NCI-H2107 treated with DMSO at 0.1 percent for 48 hours (cell line): ENCODE measurements at regions not wholly inside any gene's neighbourhood (a gene's known extent, or its start where the extent isn't known, plus 50 kb on each side); places are given as distances from the start of the nearest gene placed in this dataset.

ENCODE experiments used
- DNase-seq: peaks from one replicate; lab custom pipeline; 2025; ENCODE audit not compliant: unreplicated experiment; lab: John Stamatoyannopoulos, UW

DNA sequence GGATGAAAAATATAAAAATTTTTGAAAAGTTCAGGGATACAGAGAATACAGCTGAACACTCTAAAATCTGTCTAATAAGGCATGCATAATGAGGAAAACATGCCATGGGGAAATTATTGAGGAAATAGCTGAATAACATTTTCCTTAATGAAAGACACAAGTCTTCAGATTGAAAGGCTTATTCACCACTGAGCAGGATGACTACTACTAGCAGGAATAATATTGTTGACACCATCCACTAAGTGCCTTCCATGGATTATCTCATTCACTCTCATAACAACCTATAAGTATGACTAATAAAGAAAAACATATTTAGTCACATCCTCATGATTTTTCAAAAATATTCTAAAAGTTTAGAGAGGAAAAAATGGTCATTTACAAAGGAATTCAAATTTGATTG is 96.7 kb upstream of the FER start:
- DNase-seq = no peak

DNA sequence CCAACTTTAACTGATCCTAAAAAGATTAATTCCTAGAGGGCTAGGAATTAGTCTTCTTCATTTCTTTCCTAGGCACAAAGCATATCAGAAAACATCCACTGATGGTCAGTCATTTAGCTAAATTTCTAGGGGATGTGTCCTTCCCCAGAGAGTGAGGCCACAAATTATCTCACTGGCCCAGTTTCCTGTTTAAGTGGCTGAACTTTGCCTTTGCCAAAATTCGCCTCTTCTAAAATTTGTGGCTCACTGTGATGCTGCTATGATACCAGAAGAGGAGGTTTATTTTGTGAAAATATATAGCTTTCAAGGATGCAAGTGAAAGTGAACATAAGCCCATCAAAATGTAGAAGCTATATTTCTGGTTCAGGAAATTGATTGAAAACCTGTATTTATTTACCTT is 98.1 kb upstream of the FER start:
- no peak for DNase-seq

DNA sequence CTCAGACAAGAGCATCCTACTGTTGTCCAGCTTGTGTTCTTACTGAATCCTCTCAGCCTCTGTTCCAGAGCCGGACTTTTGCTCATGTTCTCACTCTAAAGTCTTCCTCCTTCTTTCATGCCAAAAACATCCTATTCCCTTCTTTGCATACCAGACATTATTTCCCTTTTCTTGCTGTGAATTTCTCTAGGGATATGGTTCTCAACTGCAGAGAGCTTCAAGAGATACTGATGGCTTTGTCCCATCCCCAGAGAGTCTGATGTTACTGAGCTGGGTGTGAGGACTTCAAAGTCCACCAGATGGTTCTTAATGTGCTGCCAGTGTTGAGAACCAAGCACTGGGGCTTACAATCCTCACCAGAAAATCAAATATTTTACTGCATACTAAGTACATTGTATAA is 98.6 kb upstream of the FER start:
- no peak for DNase-seq

DNA sequence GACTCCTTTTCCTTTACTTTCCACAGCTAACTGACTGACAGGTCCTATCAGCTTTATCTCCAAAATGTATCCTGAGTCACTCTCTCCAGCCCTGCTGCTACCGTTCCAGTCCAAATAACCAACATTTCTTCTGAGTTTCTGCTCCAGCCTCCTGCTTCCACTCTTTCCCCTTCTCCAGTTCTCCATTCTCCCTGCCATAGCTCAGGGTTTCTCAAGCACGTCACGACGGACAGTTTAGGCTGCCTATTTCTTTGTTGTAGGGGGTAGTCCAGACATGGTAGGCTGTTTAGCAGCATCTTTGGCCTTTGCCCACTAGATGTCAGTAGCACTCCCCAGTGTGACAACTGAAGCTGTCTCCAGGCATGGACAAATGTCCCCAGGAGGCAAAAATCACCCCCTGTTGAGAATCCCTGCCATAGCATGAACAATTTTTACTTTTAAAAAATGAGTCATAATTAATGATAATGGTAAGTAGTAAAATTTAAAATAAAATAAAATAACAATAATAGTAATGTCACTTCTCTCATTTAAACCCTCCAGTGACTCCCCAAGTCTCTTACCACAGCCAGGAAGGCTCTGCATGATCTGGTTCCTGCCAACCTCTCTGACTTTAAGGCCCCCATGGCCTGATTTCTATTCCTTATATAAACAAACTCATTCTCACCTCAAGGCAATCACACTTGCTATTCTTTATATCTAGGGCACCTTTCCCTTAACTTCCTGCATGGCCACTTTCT is 105.4 kb upstream of the FER start:
- DNase-seq = peak; percentile 24

DNA sequence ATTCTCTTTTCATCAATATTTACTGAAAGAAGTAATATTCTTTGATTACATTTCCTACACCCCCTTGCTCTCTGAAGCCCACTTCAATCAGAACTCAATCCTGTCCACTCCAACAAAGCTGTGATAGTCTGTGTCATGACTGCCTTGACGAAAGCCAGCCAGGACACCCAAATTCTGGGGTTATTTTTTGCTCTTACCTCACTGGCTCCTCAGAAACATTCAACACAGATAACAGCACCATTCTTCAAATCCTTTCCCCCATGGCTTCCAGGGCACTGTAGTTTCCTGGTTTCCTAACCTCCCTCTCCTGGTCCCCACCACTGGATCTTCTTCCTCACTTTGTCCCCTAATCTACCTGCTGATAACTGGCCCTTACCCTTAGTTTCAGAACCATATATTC is 106.1 kb upstream of the FER start:
- DNase-seq = no peak

DNA sequence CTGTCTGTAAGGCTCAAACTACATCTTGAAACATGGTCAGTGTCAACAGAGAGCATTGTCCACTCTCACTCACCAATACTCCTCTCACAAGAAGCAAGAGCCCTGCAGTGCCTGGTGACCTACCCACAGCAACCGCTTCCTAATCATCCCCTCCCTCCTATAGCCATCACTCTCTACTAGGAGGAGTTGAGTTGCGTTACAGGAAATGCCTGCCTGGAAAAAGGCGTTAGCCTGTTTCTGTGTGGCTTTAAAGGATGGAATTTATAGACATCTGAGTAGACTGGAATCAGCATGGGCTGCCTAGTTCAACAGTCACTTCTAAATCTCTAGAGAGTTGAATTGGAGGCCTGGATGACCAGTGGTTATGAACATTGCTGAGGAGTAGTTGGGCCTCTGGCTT is 108.3 kb upstream of the FER start:
- no peak for DNase-seq

DNA sequence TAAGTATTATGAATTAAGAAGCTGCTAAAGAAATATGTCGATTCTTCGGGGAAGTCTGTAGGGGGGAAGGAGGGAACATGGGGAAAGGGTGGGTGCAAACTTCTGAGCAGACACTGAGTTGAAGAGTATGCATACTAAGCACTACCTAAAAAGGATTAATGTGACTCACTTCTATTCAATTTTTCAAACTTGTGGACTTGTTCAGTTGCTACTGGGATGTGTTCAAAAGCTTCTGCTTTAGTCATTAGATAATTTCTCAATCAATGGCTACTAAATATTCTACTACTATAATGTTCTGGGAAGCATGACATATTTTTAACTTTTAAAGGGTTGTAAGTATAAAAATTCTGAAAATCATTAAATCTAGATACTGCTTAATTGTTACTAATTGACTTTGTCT is 109.7 kb upstream of the FER start:
- DNase-seq = no peak

DNA sequence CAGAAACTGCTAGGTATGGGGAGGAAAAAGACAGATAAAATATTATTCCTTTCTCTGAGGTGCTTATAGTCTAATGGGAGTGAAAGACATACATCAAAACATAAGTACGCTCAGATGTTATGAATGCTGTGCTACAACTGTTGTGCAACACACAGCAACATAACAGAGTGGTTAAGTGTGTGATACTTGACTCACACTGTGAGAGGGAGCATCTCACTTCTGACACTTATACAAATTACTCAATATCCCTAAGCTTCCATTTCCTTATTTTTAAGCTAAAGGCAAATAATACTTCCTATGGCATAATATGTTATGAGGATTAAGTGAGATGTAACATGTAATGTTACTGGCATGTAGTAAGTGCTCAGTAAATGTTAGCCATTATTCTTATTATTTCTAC is 110.6 kb upstream of the FER start:
- DNase-seq = no peak

DNA sequence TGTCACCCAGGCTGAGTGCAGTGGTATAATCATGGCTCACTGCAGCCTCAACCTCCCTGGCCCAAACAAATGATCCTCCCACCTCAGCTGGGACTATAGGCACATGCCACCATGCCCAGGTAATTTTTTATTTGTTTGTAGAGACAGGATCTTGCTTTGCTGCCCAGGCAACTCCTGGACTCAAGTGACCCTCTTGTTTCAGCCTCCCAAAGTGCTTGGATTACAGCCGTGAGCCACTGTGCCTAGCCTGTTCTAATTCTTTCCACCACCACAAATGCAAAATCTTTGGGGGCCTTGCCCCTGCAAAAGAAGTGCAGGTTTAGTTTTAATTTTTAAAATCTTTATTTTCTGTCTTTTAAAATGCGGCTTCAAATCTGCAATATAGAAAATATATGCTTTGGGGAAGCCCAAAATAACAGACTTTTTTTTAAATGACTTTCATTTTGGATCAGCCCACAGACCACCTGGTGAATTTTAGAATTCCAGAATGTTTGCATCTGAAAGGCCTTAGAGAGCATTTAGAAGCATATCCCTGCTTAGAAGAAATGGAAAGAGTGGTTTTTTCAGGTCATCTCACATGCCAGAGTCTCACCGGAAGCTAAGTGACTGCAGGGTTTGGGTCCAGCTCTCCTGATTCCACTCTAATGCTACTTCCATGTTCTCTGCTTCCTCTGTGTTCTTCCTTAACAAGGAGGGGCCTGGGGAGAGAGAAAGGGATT is 111.4 kb upstream of the FER start:
- DNase-seq = no peak

DNA sequence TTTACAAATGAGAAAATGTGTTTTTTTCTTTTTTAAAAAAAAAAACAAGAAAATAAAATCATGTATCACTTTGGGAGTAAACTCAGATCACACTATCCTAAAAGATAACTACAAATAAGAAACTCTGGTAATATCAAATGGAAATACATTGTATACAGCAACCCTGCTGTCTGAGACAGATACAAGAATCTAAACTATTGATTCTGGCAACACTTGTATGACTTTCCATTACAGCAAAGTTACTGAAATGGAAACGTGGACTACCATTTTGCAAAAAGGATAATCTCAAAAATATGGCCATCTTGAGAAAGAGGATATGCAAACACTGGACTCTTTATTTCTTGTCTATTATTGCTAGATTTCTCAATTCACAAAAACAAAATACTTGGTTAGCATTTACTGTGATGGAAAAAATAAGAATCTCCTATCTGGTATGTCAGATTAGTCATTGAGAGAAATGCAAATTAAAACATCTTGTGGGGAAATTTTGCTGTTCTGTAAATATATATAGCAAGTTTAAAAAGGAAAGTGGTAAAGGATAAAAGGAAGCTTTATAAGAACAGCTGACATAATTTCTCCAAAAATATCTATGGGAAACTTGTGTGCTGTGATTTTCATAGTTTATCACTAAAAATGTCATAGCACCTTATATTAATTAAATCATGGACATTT is 112.9 kb upstream of the FER start:
- no peak for DNase-seq

DNA sequence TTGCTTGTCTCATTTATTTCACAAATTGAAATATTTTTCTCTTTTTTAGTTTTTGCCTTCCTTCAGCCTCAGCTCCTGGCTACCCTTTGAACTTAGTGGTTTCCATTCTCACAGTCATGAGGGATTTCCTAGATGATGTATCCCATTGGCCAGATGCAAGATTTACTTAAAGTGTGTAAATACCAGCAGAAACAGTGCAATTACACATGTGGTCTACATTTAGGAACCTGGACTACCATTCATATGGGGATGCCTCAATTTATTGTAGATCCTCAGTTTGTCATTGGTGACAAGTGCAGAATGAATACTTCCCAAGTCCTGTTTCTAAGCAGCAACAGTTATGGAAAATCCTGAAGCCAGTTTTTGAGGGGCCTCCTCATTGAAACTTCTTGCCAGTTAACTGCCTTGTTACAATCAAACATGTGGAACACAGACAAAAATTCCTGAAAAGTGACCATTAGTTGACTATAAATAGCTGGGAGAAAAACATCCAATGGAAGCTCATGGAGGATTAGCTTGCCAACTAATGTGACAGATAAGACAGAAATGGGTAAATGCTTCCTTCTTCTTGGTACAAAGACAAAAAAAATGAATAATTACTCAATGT is 113.6 kb upstream of the FER start:
- no peak for DNase-seq

DNA sequence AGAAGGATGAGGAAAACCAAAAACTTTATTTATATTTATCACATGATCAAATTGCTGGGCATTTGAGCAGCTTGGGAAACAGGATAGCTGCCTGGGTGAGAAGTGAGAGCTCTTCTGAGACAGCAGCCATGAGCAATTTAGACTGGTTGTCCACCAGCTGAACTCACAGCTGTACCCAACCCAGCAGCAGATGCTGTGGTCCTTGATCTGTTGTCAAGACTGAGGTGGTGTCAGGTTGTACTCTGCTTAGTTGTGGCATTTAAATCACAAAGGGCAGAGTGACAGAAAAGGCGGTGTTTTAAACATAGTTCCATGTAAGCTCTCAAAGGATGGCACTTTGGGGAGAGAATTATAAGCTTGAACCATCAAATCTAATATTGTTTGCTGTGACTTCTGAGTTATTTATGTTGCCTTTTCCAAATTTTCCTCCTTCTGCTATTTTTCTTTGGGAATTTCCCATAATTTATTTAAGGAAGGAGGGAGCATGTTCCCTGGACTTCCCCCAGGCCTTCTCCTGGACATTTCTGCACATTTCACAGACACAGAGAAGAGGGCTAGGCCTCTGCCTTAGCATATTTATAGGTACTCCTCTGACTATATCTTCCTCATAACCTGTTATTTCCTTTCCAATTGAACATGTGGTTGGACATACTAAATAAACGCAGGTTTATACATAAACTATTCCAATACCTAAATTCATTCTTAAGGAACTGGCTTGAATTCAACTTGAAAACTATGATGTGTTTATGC is 117.7 kb upstream of the FER start:
- no peak for DNase-seq

DNA sequence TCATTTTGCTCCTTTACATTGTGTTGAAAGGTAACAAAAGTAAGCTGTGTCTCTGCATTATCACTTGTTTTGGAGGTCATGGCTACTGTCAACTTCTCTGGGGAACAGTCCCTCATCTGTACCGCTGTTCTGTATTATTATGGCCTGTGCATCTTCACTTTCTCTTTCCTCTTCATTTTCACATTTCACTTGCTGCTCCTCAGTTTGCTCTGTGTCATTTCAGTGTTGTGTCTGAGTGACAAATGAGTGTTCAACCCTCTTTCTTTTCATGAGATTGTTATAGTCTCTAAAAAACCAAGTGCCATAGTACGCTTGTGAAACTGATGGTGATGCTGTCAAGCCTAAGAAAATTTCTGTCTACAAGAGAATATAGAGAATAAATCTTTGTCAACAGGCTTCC is 122.0 kb upstream of the FER start:
- DNase-seq = no peak

DNA sequence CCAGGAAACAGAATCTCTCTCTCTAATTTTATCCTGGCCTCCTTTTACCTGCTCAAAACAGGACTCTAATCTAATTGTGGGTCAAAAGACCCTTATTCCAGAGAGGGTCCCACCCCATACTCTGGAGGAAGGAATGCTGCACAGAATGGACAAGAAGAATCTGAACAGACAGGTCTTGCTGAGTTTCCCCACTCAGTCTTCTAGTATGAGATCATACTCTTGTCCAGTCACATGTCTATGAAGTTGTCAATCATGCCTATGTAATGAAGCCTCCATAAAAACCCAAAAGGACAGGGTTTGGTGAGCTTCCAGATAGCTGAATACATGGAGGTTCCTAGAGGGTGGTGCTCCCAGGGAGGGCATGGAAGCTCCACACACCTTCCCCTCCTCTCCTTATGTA is 123.9 kb upstream of the FER start:
- DNase-seq = no peak

DNA sequence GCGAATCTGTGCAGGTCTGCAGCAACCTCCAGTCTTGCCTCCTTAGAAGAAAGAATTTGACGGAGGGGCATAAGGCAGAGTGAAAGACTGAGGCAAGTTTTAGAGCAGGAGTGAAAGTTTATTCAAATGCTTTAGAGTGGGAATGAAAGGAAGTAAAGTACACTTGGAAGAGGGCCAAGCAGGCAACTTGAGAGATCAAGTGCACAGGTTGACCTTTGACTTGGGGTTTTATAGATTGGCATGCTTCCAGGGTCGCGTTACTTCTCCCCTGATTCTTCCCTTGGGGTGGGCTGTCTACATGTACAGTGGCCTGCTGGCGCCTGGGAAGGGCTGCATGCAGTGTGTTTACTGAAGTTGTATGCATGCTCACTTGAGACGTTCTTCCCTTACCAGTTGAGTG is 127.2 kb upstream of the FER start:
- DNase-seq = no peak

DNA sequence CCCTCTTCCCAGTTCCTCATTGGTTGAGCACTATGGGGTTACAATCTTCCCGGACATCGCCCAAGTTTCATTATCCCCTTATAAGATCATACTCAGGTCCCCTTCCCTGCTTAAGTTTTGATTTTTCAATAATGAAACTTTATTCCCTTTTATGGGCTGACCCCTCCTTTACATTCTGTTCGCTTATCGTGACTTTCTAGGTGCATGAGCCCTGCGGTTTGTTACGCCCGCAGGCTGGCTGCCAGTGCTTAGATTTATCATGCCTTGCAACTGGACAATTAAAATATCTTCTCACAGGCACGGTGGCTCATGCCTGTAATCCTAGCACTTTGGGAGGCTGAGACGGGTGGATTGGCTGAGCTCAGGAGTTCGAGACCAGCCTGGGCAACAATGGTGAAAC is 127.9 kb upstream of the FER start:
- no peak for DNase-seq

DNA sequence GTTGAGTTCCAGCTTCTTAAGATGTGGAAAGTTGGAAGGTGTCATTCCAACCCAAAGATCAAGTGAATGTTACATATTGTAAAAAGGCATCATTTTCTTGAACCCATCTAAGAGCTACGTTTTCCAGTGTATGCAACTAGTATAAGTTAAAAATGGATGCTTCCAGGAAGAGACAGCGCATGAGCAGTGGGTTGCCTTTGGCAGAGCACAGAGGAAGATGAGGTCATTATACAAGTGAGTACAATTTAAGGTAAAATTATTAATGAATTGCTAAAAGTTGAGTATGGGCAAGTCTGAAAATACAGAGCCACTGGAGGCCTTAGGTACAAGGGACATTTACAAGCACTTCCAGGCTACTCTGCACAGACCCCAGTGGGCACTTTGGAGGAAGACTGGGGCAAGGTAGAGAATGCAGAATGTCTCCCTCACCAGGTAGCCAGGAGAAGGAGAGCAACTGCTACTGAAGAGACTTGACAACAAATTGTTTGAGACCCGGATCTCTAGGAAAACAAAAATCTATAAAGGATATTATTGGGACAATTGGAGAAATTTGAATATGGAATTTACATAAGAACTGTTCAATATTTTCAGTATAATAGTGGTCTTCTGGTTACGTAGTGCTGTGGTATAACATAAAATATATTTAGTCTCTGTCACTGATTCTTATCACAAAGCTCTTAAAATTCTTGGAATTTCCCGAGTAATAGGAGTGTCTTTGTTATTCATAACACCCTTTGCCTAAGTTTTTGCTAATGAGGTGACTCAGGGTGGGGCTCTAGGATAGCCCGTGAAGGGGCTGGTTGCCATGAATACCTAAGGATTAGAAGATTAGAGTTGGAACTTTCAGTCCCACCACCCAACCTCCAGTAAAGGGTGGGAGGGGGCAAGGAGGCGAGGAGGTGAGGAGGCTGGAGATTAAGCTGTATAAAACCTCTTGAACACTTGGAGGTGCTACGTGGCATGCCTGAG is 129.9 kb upstream of the FER start:
- no peak for DNase-seq

DNA sequence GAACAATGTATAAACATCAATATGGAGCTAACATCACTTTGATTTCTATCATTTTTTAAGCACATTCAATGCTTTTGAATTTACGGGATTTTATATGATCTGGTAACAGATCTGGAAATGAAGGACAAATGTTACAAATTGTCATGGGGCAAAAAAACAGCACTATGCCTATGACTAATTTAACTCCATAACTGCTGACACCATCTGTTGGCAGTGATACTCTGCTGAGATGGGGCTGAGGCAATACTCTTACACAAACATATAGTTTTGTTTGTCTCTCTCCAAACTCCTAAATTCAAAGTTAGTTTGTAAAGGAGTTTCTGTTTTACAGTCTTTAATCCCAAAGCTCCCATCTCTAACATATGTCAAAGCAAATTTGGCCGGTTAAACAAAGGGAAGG is 132.5 kb upstream of the FER start:
- no peak for DNase-seq

DNA sequence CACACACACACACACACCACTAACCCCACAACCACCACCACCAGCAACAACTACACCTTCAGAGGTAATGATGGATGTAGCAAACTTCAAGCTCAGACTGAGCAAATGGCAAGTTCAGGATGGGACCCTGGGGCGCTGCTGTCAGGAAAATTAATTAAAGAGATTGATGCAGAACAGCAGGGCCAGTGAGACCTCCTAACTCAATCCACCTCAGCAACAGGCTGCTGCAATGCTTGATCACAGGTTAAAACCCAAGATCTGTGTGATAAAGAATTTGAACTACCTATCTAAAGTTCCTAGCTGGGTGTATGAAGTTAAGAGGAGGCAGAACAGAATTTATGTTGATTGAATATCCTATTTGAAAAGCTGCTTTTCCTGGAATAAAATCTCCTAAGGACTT is 140.3 kb upstream of the FER start:
- no peak for DNase-seq

DNA sequence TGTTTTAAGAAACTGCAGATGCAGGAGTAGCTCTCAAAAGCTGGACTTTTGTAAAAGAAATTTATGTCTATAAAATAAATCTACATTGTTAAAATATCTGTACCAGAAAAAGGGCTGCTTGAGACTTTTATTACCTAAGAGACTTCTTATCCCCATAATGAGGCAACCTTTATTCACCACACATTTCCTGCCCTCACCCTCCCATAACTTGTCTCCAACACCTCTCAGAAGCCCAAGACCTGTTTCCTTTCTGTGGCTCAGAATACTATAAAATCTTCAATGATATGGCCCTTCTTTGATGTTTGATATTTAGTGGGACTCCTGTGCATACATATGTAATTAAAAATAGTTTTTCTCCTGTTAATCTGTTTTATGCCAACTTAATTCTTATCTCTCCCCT is 141.5 kb upstream of the FER start:
- no peak for DNase-seq
